B cell (primary cell): ENCODE measurements at regions not wholly inside any gene's neighbourhood (a gene's known extent, or its start where the extent isn't known, plus 50 kb on each side); places are given as distances from the start of the nearest gene placed in this dataset.

Source experiments
- CTCF ChIP-seq: fragments of 200-600 bp; IDR thresholded peaks from one replicate; pipeline ENCODE4 v1.8.0; 2022; ENCODE audit warnings: antibody characterized with exemption, mild to moderate bottlenecking
- EZH2 ChIP-seq: IDR thresholded peaks from 2 replicates; pipeline ENCODE4 v1.6.1; 2012; ENCODE audit warnings: borderline replicate concordance, low read depth, mild to moderate bottlenecking, moderate library complexity, low read length; ENCODE audit not compliant: insufficient read depth, poor library complexity, severe bottlenecking

- TF ChIP-seq CTCF: no peak
- TF ChIP-seq EZH2: no peak
These were observed 479.6 kb downstream of the TMEM135 start for GRCh38 chr11:87517351-87517750.
